CMK (cell line): ENCODE measurements at regions not wholly inside any gene's neighbourhood (a gene's known extent, or its start where the extent isn't known, plus 50 kb on each side); places are given as distances from the start of the nearest gene placed in this dataset.

Experiments used
- DNase-seq: peaks from one replicate; pipeline ENCODE4 v3.0.0-alpha.2; 2010; ENCODE audit warnings: low read depth

DNA sequence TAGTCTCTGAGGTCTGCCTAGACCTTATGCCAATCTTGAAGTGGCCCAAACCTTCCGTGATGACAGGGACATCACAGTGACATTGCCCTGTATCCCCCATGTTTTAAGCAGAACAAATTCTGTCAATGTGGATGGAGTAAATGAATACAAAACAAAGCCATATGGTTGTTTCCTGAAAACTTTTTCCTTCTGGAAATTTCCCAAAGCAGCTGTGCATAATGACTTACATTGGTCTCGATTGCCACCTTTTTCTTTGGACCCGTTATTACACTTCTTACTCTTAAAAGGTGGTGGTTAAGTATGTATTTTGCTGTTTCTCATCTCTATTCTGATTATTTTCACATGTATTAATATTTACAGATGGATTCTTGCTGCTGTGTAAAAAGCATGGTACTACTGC lies 411.2 kb upstream of the KLF6 start:
- no peak for DNase-seq

DNA sequence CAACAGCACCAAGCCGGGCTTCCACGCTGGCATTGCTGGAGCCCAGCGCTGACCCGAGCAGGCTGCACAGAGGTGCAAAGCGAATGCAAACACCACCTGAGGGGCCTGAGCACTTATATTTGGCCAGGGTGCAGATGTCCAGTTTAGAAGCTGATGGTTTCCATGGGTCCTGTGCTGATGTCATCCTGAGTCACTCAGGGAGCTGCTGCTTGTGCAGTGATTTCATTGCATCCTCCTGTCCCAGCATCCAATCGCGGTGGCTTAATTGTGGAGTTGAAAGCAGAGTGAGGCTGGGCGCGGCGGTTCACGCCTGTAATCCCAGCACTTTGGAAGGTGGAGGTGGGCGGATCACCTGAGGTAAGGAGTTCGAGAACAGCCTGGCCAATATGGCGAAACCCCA lies 410.2 kb upstream of the KLF6 start:
- DNase-seq: no peak

DNA sequence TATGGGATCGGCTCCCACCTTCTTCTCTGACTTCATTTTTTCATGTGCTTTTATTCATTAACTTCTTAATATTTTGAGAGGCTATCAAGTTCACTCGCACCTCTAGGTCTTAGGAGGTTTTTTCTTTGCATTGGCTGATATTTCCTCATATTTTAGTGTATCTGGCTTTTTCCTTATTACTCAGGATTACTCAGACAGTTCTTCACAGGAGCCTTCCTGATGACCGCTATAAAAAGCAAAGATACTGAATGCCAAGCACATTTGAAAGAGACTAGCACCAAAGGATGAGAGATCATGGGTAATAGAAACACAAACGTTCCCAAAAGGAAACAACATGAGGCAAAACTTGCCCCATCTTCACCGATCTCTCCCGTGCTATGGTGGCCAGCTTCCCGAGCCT lies 409.2 kb upstream of the KLF6 start:
- no peak for DNase-seq

DNA sequence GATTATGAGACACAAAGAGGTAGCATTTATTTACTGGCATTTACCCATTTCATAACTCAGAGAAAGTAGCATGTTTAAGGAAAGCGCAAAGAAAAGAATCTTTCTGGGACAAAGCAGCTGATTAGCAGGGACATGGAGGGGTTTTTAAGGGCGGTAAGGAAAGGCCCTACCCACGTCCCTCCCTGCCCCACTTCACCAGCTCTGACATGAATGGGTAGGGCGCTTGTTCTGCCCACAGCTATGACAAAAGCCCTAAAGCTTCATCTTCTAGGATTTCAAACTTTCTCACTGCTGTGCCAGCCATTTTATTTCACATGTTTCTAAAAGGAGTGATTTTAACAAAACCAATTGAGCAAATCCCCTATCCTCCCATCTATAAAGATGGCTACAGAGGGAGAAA lies 406.9 kb upstream of the KLF6 start:
- DNase-seq: no peak

DNA sequence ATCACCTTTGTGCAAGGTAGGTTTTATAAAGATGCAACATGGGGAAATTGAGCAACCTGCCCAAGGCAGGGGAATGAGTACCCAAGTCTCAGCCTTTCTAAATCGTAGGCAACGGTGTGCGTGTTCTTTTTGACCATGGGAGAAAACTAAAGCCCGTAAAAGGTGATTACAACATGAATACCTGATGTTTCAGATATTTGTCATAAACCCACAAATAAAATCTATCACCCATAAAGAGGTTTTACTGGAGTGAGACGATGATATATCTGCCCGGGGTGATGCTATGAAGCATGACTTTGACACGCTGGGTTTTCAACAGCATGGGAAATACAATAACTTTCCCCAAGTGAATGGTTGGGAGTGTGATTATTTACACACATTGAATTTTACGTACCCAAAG lies 406.3 kb upstream of the KLF6 start:
- no peak for DNase-seq

DNA sequence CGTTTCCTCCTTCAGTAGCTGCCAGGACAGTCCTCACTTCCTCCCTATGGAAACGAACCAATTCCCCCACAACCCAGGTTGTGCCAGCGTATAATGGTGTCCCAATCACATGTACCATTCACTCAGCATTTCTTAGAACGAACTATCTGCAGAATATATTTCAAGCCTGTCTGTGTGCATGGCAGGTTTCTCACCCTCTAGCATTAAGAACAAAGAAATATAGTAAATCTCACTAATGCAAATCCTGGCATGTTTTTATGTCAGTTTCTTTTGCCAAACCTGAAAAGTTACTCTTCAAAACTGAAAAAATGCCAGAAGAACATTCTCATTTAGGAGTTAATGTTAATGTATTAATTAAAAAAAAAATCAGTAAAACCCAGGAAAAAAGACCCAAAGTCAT lies 405.9 kb upstream of the KLF6 start:
- no peak for DNase-seq

DNA sequence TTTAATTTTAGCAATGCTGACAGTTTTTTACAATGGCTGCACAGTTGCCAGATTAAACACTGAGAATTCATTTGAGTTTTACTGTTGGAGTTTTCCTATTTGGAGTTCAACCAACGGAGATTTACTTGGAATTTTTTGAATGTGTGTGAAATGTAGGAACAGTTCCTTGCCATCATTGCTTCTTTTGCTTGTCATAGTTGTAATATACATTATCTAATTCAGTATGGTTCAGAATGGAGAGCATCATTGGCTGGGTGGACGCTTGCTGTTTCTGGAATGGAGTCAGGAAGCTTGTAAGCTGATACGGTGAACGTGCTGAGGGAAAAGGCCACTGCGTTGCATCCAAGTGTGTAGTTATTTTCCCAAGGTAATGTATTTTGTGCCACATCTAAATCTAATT lies 404.3 kb upstream of the KLF6 start:
- no peak for DNase-seq

DNA sequence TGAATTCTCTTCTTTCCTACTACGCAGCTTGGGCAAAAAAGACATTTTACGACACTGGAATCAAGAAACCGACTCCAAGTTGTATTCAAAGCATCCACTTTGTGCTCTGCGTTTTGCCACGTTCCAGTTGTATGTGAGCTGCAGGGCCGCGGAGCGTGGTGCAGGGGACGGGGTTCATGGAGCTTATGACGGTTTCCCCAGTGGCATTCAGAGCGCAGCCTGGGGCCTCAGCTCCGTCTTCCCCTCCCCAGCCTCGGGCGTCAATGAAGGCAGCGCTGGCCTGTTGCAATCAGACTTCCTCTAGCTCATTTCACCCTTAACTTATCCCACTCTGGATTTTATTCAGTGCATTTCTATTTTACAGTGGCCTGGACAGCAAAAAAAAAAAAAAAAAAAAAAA lies 403.4 kb upstream of the KLF6 start:
- no peak for DNase-seq

DNA sequence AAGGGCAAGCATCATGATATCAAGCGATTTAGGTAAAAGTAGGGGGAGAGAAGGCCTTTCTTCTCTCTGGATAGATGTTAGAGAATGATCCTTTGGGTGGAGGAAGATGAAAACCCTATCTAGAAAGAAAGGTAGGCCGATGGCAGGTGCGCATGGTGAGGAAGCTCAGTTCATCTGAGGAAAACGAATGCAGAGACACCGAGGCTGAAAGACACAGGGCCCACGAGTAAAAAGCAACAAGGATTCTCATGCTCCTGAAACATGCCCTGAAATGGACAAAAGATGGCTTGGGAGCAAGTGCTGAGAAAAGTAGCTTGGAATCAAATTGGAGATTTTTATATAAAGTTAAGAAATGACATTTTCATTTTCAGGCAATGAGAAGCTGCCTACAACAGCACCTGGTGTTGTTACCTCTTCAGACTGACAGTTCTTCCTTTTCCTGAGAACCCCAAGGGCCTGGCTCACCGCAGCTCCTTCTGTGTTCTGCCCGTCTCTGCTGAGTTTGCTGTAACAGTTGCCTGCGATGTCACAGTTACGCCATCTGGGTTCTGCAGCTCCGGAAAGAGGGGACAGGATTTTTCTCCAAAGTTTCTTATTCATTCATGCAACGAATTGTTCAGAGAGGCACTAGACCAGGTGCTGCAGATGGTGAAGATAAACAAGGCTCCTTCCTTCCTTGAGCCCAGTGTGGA lies 402.0 kb upstream of the KLF6 start:
- no peak for DNase-seq

DNA sequence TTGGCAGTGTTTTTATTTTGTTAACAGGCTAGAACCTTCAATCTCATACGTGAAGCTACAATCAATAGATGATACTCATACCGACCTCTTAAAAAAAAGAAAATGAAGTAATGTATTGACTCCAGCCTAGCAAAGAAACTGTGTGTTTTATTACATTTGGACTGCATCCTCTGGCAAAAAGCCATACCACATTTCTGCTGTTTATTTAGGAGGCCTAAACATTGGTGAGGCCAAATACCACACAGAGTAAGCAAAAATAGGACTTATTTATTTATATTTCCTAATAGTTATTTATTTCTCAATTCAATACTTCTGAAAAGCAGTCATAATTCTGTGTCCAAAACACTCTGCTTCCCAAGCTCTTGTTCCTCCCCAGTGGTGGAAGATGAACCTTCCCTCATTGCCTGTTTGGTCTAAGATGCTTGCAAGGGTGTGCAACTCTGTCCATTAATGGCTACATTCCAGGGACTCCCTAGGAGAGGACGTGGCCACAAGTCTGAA lies 398.8 kb upstream of the KLF6 start:
- DNase-seq: no peak

DNA sequence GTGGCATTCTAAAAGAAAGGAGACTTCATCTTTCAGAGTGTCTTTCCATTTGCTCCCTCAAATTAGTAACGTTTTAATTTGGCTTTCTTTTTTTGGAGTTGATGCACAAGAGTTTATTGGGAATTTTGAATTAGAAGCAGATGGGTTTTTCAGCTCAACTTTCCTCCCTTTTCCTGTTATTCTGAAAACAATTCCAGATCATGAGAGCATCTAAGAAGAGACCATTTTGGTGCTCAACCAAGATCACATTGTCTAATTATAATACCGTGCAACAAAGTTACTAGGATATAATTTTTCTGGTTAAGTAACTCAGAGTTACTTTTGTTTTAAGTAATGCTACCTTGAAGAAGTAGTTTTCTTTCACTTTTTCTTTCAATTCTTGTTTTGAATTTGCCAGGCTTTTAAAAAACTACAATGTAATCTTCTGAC lies 396.6 kb upstream of the KLF6 start:
- no peak for DNase-seq

DNA sequence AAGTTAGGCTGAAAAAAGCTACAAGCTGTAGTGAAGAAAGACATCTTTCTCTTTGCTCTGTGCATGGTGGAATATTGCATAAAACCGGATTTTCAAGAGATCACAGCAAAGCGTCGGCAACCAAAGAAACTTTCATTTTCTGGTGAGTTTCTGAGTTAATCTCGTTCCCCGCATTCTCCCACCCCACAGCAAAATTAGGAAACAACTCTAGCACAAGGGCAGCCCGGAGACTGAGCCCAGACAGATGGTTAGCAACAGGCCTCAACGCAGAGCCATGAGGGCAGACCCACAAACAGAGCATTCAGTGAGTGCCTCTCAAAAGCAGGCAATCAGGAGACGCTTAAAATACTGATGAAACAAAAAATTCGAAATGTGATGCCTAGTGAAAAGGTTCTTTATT lies 396.1 kb upstream of the KLF6 start:
- no peak for DNase-seq

DNA sequence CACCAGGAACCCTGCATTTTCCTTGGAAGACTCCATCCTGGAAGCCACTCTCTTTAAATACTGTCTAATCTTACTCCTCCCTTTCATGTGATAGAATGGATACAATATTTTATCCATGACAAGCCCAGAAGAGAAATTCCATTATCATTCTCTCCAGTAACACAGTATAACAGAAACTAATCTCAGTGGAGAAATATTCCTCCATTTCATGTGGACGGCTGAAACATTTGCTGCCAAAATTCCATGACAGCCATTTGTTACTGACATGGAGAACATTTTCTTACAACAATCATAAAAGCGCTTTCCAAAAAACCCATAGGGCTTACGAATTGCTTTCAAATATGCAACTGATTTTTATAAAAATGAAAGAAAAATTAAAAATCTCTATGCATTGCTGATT lies 392.8 kb upstream of the KLF6 start:
- DNase-seq: no peak

DNA sequence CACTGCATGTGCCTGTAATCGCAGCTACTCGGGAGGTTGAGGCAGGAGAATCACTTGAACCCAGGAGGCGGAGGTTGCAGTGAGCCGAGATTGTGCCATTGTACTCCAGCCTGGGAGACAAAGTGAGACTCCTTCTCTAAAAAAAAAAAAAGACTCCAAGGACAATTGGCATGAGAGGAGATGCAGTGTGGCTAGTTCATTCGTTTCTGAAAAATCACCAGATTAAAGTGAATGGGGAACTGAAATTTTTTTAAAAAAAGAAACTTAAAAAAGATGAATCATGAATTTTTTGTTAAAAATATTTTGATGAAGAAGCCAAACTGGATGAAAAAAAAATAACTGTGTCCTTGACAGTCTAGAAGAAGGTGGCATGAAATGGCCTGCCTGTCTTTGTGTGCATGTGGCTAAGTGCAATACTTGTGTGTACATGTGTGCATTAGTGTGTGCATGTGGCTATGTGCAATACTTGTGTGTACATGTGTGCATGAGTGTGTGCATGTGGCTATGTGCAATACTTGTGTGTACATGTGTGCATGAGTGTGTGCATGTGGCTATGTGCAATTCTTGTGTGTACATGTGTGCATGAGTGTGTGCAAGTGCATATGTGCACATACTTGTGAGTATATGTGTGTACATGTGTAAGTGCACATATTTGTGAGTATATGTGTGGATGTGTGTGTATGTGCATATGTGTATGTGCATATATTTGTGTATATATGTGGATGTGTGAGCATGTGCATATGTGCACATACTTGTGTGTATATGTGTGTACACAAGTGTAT lies 391.7 kb upstream of the KLF6 start:
- no peak for DNase-seq

DNA sequence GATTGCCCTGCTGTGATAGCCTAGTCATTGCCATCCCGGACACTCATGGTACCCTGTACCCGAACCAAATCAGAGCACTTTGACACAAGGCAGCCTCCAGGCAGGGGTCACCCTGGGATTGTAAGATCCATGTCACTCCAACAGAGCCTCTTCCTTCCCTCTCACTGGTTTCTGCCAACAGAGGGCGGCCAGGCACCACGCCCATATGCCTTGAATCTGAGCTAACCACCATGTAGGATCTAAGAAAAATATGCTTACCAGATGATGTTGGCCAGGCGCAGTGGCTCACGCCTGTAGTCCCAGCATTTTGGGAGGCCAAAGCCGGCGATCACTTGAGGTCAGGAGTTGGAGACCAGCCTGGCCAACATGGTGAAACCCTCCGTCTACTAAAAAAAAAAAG lies 389.2 kb upstream of the KLF6 start:
- no peak for DNase-seq

DNA sequence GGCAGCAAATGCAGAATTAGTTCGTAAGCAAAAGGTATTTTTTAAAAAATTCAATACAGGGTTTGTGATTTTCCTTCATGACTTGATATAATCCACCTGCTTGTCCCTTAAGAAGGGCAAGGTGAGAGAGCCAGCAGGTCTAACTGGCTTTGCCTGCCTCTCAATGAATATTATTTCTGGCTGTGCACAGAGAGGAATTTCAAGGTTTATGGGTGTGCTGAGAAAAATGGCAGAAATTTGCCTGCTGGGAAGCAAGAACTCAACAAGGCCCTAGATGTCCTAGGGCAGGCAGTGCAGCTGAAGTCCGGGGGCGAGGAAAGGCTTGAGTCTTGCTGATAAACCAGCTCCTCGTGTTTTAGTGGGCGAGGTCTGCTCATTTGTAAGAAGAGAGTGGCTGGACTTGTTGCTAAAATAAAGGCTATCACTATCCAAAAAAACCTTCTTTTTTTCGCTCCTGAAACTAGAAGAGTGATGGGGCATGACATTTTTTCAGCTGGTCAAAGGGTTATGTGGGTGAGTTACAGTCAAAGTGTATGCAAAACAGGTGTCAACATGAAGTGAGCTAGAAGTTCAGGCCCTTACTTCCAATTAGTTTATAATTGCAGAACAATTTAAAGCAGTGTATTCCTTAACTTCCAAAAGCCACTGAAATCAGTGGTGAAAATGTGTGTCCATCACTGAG lies 385.8 kb upstream of the KLF6 start:
- no peak for DNase-seq

DNA sequence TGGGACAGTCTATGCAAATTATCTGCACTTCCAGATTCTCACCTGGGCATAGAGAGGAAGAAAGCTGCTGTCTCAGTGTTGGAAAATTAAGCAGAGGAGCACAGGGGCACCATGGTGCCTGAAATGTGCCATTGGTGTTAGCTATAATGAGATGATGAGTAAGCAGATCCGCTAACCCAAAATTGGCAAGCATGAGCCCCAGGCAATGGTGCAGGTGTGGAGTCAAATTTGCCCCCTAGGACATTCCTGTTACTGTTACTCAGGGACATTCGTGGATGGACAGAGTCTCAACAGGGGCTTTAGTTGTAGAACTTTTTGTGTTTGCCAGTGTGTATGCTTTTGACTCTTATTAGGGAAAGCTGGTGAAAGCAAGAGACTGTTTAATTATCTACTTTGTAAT lies 385.2 kb upstream of the KLF6 start:
- no peak for DNase-seq

DNA sequence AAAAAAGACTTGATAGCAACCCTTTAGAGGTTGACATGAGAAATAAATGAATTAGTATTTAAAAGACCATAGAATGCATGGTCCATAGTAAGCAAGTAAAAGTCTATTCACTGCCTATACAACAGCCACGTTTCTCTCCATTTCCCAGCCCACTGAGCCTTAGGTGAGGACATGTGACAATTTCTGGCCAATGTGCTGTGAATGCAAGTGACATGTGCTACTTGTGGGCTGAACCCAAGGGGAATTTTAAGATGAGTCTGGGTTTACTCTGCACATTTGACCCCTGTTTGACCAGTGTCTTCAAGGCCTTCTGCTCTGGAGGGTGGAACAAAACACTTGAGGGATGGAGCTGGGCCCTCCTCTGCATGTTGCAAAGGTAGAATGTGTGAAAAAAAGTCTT lies 384.4 kb upstream of the KLF6 start:
- DNase-seq: no peak

DNA sequence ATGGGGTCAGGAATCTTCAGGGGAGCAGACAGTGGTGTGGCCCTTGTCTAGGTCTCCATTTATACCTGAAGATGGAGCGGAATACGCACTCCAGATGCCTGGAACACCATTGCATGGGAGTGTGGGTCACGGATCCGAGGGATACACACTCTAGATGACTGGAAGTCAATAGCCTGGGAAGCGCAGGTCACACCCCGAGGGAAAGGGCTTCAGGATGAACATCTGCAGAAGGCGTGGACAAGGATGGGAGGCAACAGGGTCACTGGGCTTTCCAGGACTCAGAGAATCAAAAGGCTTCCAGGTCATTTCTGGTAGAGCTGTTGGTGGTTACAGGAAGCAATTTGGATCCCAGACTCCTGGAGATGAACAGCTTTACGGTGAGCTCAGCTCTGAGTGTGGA lies 382.2 kb upstream of the KLF6 start:
- DNase-seq: no peak

DNA sequence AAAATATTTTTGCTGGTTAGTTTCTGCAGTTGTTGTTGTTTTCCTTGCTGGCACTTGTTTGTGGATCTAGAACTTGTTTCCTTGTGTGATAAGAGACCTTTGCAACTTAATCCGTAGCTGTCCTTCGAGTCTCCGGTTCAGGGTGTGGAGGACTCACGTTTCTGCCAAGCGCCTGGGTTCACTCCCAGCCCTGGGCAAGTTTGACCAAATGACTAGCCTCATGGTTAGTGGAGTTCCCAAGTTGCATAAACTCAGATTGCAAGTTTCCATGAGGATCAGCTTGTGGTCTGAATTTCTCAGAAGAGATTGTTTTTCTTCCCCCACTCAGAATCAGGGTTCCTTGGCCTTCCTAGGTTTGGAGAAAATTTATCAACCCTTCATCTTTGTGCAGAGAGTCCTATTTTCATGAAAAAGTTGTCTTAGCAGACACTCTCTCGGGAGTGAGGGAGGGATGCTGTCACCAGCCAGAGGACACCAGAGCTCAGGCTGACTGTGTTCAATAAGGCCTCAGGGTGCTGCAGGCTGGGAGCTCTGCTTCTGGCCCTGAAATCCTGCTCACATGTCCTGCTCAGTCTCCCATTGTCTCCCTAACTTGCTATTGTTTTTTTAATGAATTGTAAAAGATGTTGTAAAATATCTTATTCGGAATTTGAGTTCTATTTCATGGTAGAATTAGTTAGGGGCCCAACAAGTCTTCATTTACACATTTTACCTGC lies 377.7 kb upstream of the KLF6 start:
- DNase-seq: no peak

DNA sequence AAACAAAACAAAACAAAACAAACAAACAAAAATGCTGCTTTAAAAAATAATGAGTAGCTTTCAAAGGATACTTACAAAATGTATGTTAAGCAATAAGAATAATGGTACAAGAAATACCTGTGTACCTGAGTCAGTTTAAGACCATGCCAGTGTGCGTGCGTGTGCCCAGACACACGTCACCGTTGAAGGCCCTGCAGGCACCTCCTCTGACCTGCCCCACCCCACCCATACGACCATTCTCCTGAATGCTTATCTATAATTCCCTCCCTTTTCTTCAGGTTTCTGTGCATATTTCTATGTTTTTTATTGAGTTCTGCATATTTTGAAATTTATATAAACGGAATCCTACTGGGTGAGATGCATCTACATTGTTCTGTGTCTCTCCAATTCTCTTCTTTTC lies 374.2 kb upstream of the KLF6 start:
- no peak for DNase-seq

DNA sequence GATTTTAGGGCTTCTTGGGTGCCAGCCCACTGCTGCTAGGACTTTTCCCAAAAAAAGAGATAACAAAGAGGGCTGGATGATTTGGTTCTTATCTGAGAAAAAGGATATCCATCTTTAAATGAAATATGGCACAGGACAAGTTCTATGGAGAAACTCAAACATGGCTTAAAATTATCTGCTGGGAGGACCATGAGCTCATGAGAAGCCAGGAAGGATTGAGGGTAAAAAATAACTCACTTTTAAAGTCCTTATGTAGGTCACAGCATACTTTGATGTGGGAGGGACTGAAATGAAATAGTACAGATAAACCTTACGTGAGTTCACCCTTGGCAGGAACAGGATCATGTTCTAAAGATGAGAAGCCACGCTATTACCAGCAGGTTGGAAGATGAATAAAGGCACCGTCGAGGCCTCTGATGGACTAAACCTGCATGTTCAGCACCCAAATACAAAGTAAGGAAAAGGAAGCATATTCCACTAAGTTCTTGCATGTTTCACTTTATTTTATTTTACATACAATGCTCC lies 369.2 kb upstream of the KLF6 start:
- no peak for DNase-seq
